BLaER1 treated with 17β-estradiol and CSF1 and Interleukin-3, amounts not matched to agents 10 nM and 100 nM (cell line): ENCODE measurements at regions not wholly inside any gene's neighbourhood (a gene's known extent, or its start where the extent isn't known, plus 50 kb on each side); places are given as distances from the start of the nearest gene placed in this dataset.
"Not testable (repeated sequence)": the region's sequence is repeated elsewhere in the genome, so short reads cannot be mapped to it uniquely, and the experiment has no call there.

ENCODE experiments used
- H3K27ac ChIP-seq, 11 experiments: shearing (Covaris generic); formaldehyde crosslinking; 2 replicates each; pipeline ENCODE4 v1.8.1; 2022
- H3K27me3 ChIP-seq, 11 experiments: shearing (Covaris generic); formaldehyde crosslinking; 2 replicates each; pipeline ENCODE4 v1.8.1; 2022
- H3K36me3 ChIP-seq, 11 experiments: shearing (Covaris generic); formaldehyde crosslinking; 2 replicates each; pipeline ENCODE4 v1.8.1; 2022
- H3K4me1 ChIP-seq, 10 experiments: shearing (Covaris generic); formaldehyde crosslinking; 2 replicates each; pipeline ENCODE4 v1.8.1; 2022
- H3K4me2 ChIP-seq, 11 experiments: shearing (Covaris generic); formaldehyde crosslinking; 2 replicates each; pipeline ENCODE4 v1.8.1; 2022
- H3K4me3 ChIP-seq, 10 experiments: shearing (Covaris generic); formaldehyde crosslinking; 2 replicates each; pipeline ENCODE4 v1.8.1; 2022
- H3K9ac ChIP-seq, 11 experiments: shearing (Covaris generic); formaldehyde crosslinking; 2 replicates each; pipeline ENCODE4 v1.8.1; 2022
- H3K9me3 ChIP-seq, 11 experiments: shearing (Covaris generic); formaldehyde crosslinking; replicated peaks in 1 of 11; 2 replicates each; pipeline ENCODE4 v1.8.1; 2022
- H4K20me1 ChIP-seq, 11 experiments: shearing (Covaris generic); formaldehyde crosslinking; 2 replicates each; pipeline ENCODE4 v1.8.1; 2022
- Cebpa-rat ChIP-seq, 11 experiments: shearing (Covaris generic); IDR thresholded peaks; 2 replicates each; pipeline ENCODE4 v1.8.1; 2022

DNA sequence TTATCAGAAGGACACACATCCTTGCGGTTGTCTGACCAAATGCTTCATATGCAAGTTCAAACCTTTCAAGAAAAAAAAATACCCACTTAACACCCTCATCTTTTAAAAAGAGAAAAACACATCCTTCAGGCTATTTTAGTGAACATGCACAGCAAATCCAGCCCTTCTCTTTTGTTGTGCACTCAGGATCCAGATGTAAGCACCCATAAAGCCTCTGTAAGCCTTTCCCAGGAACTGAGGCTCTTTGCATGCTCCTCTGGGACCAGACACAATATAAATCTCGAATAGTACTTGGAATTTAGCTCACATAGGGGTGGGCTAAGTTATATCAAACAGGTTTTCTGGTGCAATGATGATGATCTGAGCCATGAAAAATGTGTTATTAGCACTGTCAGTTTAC, 308.8 kb upstream of the FAM98A start:
- Histone ChIP-seq H3K9ac (no peak overlapping the region), H4K20me1 (no peaks in the 10 kb centered on the region), H3K27ac (no peak overlapping the region), H3K27me3 (no peaks in the 10 kb centered on the region), H3K9me3 (peaks cover 15 to 26% (median 23%) of the 10 kb centered on the region in 11 experiments; a peak in 21 of 22 replicates), H3K36me3 (no peaks in the 10 kb centered on the region), H3K4me2 (no peak overlapping the region), H3K4me3 (no peak overlapping the region), H3K4me1 (peaks cover 0 to 8% (median 2%) of the 10 kb centered on the region in 10 experiments; a peak in 8 of 20 replicates)
- no peak for TF ChIP-seq Cebpa-rat (IDR thresholded peaks at IDR 0.05)

DNA sequence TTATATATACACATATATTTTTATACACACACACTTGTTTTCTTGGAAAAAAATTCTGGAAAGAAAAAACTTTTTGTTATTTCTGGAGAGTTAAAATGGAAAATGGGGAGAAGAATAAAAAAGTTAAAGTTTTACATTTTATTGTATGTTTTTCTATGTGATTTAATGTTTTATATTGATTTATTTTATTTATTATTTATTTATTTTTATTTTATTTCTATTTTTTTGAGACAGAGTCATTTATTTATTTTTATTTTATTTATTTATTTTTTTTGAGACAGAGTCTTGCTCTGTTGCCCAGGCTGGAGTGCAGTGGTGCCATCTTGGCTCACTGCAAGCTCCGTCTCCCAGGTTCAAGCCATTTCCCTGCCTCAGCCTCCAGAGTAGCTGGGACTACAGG, 307.0 kb upstream of the FAM98A start:
- not testable (repeated sequence) for H3K9ac ChIP-seq, H4K20me1 ChIP-seq, H3K27ac ChIP-seq, H3K27me3 ChIP-seq, H3K4me3 ChIP-seq, H3K4me2 ChIP-seq, H3K4me1 ChIP-seq, H3K36me3 ChIP-seq
- H3K9me3 ChIP-seq = peaks cover 10 to 22% (median 16%) of the 10 kb centered on the region in 11 experiments; a peak in 20 of 22 replicates

DNA sequence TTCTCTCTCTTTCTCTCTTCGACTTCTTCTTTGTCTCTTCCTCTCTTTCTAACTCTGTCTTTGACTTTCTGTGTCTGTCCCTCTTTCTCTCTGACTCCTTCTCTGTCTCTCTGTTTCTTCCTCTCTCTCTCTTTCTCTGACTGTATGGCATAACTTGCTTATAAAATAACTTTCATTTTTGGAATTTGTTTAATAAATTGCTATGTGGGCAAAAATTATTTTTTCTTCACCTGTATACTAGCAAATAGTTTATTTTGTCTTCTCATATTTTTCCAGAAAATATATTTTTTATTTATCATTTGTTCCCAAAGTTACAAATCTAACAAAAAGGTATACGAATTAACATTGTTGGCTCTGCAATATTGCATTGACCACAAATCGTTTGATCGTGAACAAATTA, 305.7 kb upstream of the FAM98A start:
- Histone ChIP-seq H3K27ac (no peak overlapping the region), H3K4me3 (no peak overlapping the region)
- TF ChIP-seq Cebpa-rat (IDR thresholded peaks at IDR 0.05) = no peak

DNA sequence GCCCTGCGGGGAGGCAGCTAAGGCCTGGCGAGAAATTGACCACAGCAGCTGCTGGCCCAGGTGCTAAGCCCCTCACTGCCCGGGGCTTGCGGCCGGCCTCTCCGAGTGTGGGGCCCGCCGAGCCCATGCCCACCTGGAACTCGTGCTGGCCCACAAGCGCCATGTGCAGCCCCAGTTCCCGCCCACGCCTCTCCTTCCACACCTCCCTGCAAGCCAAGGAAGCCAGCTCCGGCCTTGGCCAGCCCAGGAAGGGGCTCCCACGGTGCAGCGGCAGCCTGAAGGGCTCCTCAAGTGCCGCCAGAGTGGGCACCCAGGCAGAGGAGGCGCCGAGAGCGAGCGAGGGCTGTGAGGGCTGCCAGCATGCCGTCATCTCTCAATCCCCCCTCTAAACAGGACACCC, 304.6 kb upstream of the FAM98A start:
- Histone ChIP-seq H3K27ac (no peak overlapping the region; a peak in 1 of 22 replicates), H3K9me3 (peaks cover 10 to 22% (median 17%) of the 10 kb centered on the region in 11 experiments; a peak in 20 of 22 replicates), H3K4me2 (no peak overlapping the region), H3K9ac (no peak overlapping the region), H3K36me3 (no peaks in the 10 kb centered on the region), H3K4me1 (peaks cover 0 to 9% (median 0%) of the 10 kb centered on the region in 10 experiments; a peak in 5 of 20 replicates), H4K20me1 (no peaks in the 10 kb centered on the region), H3K27me3 (no peaks in the 10 kb centered on the region), H3K4me3 (no peak overlapping the region)
- no peak for TF ChIP-seq Cebpa-rat (IDR thresholded peaks at IDR 0.05)

More for the DNA sequence above, 305.7 kb upstream of the FAM98A start:
- no peaks in the 10 kb centered on the region for H4K20me1 ChIP-seq
- H3K4me1 ChIP-seq = peaks cover 0 to 9% (median 0%) of the 10 kb centered on the region in 10 experiments; a peak in 5 of 20 replicates
- no peak overlapping the region for H3K4me2 ChIP-seq
- no peaks in the 10 kb centered on the region for H3K27me3 ChIP-seq
- no peaks in the 10 kb centered on the region for H3K36me3 ChIP-seq
- H3K9ac ChIP-seq = no peak overlapping the region
- H3K9me3 ChIP-seq = peaks cover 10 to 22% (median 16%) of the 10 kb centered on the region in 11 experiments; a peak in 20 of 22 replicates

DNA sequence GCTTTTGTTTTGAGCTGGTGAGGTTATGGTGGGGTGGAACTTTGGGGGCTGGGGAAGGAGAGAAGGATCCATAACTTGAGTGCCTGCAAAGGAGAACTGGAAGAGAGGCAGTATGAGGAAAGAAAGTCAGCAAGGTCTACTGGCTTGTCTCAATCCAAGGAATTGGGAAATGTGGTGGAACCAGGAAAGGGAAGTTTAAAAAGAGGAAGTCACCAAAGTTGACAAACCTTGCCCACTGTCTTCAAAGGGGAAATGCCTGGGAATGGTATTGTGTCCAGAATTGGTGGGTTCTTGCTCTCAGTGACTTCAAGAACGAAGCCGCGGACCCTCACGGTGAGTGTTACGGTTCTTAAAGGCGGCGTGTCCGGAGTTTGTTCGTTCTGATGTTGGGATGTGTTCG, 304.1 kb upstream of the FAM98A start:
- Histone ChIP-seq H3K27me3 (no peaks in the 10 kb centered on the region), H3K36me3 (no peaks in the 10 kb centered on the region), H4K20me1 (no peaks in the 10 kb centered on the region), H3K4me2 (peak overlapping the region in 4 of 11 experiments; percentile 6 to 37 (median 12); a peak in 4 of 22 replicates), H3K4me1 (peaks cover 0 to 13% (median under 1%) of the 10 kb centered on the region in 10 experiments; a peak in 9 of 20 replicates), H3K9me3 (peaks cover 10 to 25% (median 17%) of the 10 kb centered on the region in 11 experiments; a peak in 20 of 22 replicates), H3K9ac (no peak overlapping the region), H3K27ac (peak overlapping the region in 3 of 11 experiments; percentile 13 to 25 (median 16); a peak in 3 of 22 replicates), H3K4me3 (no peak overlapping the region)
- TF ChIP-seq Cebpa-rat (IDR thresholded peaks at IDR 0.05) = no peak

DNA sequence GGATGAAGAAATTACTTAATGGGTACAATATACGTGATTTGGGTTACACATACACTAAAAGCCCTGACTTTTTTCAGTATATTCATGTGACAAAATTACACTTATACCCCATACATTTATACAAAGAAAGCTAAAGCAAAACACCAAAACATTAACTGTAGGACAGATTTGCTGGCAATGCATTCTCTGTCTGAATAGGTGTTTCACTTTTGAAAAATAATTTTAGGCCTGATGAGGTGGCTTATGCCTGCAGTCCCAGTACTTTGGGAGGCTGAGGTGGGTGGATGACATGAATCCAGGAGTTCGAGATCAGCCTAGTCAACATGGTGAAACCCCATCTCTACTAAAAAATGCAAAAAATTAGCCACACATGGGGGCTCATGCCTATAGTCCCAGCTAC, 301.5 kb upstream of the FAM98A start:
- no peak overlapping the region for H3K27ac ChIP-seq
- H3K4me1 ChIP-seq = peaks cover 0 to 29% (median 9%) of the 10 kb centered on the region in 10 experiments; a peak in 11 of 20 replicates
- H3K9me3 ChIP-seq = peaks cover 10 to 31% (median 17%) of the 10 kb centered on the region in 11 experiments; a peak in 20 of 22 replicates
- no peak overlapping the region for H3K4me3 ChIP-seq
- H3K4me2 ChIP-seq = no peak overlapping the region
- H4K20me1 ChIP-seq = no peaks in the 10 kb centered on the region
- H3K9ac ChIP-seq = no peak overlapping the region
- H3K36me3 ChIP-seq = no peaks in the 10 kb centered on the region
- H3K27me3 ChIP-seq = no peaks in the 10 kb centered on the region
- TF ChIP-seq Cebpa-rat (IDR thresholded peaks at IDR 0.05) = no peak

DNA sequence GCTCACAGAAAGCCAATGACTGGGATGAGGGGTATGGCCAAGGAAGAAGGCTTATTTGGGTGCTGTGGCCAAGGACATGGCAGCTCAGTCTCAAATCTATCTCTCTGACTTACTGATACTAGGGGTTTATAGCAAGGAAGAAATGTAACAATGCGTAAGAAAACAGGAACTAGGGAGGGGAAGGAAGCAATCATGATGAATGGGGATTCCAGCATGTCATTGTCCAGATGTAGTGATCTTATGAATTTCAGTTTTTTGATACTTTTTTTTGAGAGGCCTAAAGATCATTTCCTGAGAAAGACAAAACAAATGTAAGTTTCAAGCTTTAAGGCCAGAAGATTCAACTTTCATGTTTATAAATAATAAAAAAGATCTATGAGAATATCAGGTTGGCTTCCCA, 298.6 kb upstream of the FAM98A start:
- Histone ChIP-seq H3K4me2 (peak overlapping the region in 10 of 11 experiments; percentile 5 to 69 (median 33); a peak in 13 of 22 replicates), H4K20me1 (no peaks in the 10 kb centered on the region), H3K9ac (no peak overlapping the region), H3K4me1 (peaks cover 0 to 22% (median 8%) of the 10 kb centered on the region in 10 experiments; a peak in 11 of 20 replicates), H3K27ac (peak overlapping the region in 5 of 11 experiments; percentile 24 to 57 (median 39); a peak in 8 of 22 replicates), H3K27me3 (no peaks in the 10 kb centered on the region), H3K4me3 (no peak overlapping the region), H3K9me3 (peaks cover 0 to 27% (median 2%) of the 10 kb centered on the region in 11 experiments; a peak in 14 of 22 replicates), H3K36me3 (no peaks in the 10 kb centered on the region)
- TF ChIP-seq Cebpa-rat (IDR thresholded peaks at IDR 0.05) = no peak

DNA sequence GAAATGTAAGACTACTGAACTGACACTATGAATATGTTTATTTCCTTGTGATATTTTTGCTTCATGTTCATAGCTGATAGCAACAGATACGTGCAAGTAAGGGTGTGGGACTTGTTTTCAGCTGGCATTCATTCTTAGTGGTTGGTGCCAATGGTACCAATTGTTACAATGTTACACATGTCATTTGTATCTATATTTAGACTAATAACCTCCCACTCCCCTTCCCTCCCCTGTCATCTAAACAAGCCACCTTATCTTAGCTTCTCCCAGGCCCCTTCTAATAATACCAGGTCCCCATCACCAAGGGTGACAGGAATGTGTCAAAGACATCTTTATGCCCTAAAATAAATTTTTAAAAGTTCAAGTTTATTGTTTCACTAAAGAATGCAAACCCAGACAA, 294.7 kb upstream of the FAM98A start:
- H3K9me3 ChIP-seq = peaks cover 0 to 48% (median 3%) of the 10 kb centered on the region in 11 experiments; a peak in 13 of 22 replicates
- H3K27ac ChIP-seq = no peak overlapping the region
- no peak for TF ChIP-seq Cebpa-rat (IDR thresholded peaks at IDR 0.05)
- H4K20me1 ChIP-seq = no peaks in the 10 kb centered on the region
- peaks cover 0 to 22% (median 8%) of the 10 kb centered on the region in 10 experiments; a peak in 11 of 20 replicates for H3K4me1 ChIP-seq
- no peaks in the 10 kb centered on the region for H3K27me3 ChIP-seq
- no peak overlapping the region for H3K9ac ChIP-seq
- no peak overlapping the region for H3K4me3 ChIP-seq
- H3K36me3 ChIP-seq = no peaks in the 10 kb centered on the region
- no peak overlapping the region for H3K4me2 ChIP-seq

DNA sequence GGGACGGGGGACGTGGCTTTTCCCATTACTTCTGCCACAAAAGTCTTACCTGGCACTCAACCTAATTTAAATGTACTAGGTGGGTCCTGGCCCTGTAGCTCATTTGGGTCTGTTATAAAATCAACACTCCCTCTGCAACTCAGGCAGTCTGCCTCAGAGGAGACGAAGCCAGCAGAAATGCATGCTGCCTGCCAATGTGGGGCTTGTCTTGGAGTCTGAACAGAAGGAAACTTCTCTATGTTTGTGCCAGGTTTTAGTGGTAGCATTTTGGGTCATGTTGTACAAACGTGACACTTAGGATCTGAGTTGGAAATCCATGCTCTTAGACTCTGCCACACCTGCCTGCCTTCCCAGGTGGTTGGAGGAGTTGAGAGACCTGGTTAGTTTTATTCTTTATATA, 292.5 kb upstream of the FAM98A start:
- Histone ChIP-seq H3K9ac (no peak overlapping the region), H3K9me3 (peaks cover 0 to 48% (median 3%) of the 10 kb centered on the region in 11 experiments; a peak in 10 of 22 replicates), H3K4me2 (no peak overlapping the region), H3K36me3 (no peaks in the 10 kb centered on the region), H3K27me3 (no peaks in the 10 kb centered on the region), H3K27ac (no peak overlapping the region), H3K4me3 (no peak overlapping the region), H3K4me1 (0 out of 20 replicates have a peak, but pooled peaks cover 0 to 1% (median 0%) of the 10 kb centered on the region in 10 experiments), H4K20me1 (no peaks in the 10 kb centered on the region)
- TF ChIP-seq Cebpa-rat (IDR thresholded peaks at IDR 0.05) = no peak

DNA sequence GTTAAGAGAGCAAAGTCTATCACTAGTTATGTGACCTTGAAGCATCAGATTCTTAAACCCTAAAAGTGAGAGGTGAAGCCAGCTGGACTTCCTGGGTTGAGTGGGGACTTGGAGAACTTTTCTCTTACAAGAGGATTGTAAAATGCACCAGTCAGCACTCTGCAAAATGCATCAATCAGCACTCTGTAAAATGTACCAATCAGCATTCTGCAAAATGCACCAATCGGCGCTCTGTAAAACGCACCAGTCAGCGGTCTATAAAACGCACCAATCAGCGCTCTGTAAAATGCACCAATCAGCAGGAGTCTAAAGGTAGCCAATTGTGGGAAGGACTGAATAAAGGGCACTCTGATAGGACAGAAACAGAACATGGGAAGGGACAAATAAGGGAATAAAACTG, 291.6 kb upstream of the FAM98A start:
- H4K20me1 ChIP-seq = no peaks in the 10 kb centered on the region
- no peak overlapping the region for H3K4me2 ChIP-seq
- H3K9me3 ChIP-seq = peaks cover 0 to 48% (median 3%) of the 10 kb centered on the region in 11 experiments; a peak in 9 of 22 replicates
- no peak overlapping the region for H3K9ac ChIP-seq
- no peak overlapping the region for H3K4me3 ChIP-seq
- H3K27me3 ChIP-seq = no peaks in the 10 kb centered on the region
- no peaks in the 10 kb centered on the region for H3K36me3 ChIP-seq
- no peaks in the 10 kb centered on the region for H3K4me1 ChIP-seq
- TF ChIP-seq Cebpa-rat (IDR thresholded peaks at IDR 0.05) = no peak
- H3K27ac ChIP-seq = no peak overlapping the region
